K562 (cell line): ENCODE measurements at regions not wholly inside any gene's neighbourhood (a gene's known extent, or its start where the extent isn't known, plus 50 kb on each side); places are given as distances from the start of the nearest gene placed in this dataset.

Source experiments
- ATAC-seq: fragments of 200-7000 bp; cut with Tn5 transposase; 3 replicates; pipeline ENCODE4 v1.9.1; 2020; ENCODE audit warnings: moderate library complexity
- BruUV-seq: library from RNA; stranded (reverse); fragments of 400-500 nt; replicated peaks from 2 replicates; lab custom pipeline; 2021; lab: Mats Ljungman, UMichigan
- CTCF ChIA-PET: fragments of 300-600 bp; formaldehyde crosslinking; extraction: SDS; loops from one replicate; lab custom pipeline; 2021; ENCODE audit warnings: low intra/inter-chr PET ratio; lab: Yijun Ruan, JAX
- POLR2A ChIA-PET: fragments of 300-600, 350-650 bp; sonication (Branson Sonifier 250); formaldehyde crosslinking; extraction: SDS; loops from one replicate; lab custom pipeline; 2021; ENCODE audit warnings: antibody characterized with exemption, inconsistent platforms; lab: Yijun Ruan, JAX
- DNase-seq, 4 experiments: peaks; one replicate each; pipeline versions ENCODE4 v3.0.0 to v3.0.0-alpha.2; 2011 to 2018; ENCODE audit warnings: low spot score in 3 of 4, mixed read lengths in 3 of 4; ENCODE audit errors: extremely low read depth in 1 of 4
- FAIRE-seq: peaks from 2 replicates; lab custom pipeline; 2011; peaks lifted over from hg19 to GRCh38; lab: Jason Lieb, UNC
- H2AFZ ChIP-seq: 2 replicates; pipeline ENCODE4 v1.6.0; 2011; ENCODE audit warnings: low read depth, low read length, control low read depth, inconsistent platforms
- H3K27ac ChIP-seq: fragments of 200-600 bp; 3 replicates; pipeline ENCODE4 v1.8.0; 2011; ENCODE audit warnings: low read depth, mild to moderate bottlenecking, control low read depth, inconsistent platforms, low read length, moderate library complexity, mixed read lengths; ENCODE audit errors: extremely low read depth
- H3K27me3 ChIP-seq, 2 experiments: fragments of 300-600 bp in 1 of 2; 2 replicates in 1 of 2; 3 replicates in 1 of 2; pipeline versions ENCODE4 v1.6.0 to v1.8.0; 2011; ENCODE audit warnings: inconsistent platforms in 2 of 2, low read length in 2 of 2, mild to moderate bottlenecking in 1 of 2, mixed read lengths in 1 of 2, moderate library complexity in 1 of 2; ENCODE audit not compliant: control insufficient read depth in 2 of 2, insufficient read depth in 2 of 2
- H3K36me3 ChIP-seq: fragments of 300-600 bp; 3 replicates; pipeline ENCODE4 v1.8.0; 2011; ENCODE audit warnings: mild to moderate bottlenecking, low read length, inconsistent platforms; ENCODE audit not compliant: control insufficient read depth, insufficient read depth
- H3K4me1 ChIP-seq, 2 experiments: fragments of 200-600 bp in 1 of 2; replicated peaks in 1 of 2; 2 replicates in 1 of 2; 3 replicates in 1 of 2; pipeline versions ENCODE4 v1.5.1 to v1.8.0; 2011; ENCODE audit warnings: inconsistent platforms in 2 of 2, low read length in 2 of 2, mild to moderate bottlenecking in 1 of 2, mixed read lengths in 1 of 2, moderate library complexity in 1 of 2; ENCODE audit not compliant: control insufficient read depth in 2 of 2, insufficient read depth in 2 of 2
- H3K4me2 ChIP-seq: 2 replicates; pipeline ENCODE4 v1.6.1; 2011; ENCODE audit warnings: low read length, control low read depth, inconsistent platforms, mixed read lengths; ENCODE audit not compliant: insufficient read depth
- H3K4me3 ChIP-seq: fragments of 200-600 bp; sonication (generic), shearing (Covaris generic); 2 replicates; pipeline ENCODE4 v1.5.1; 2016; ENCODE audit warnings: control low read depth, inconsistent platforms
- H3K79me2 ChIP-seq: fragments of 200-600 bp; 3 replicates; pipeline ENCODE4 v1.8.0; 2011; ENCODE audit warnings: low read length, inconsistent platforms; ENCODE audit not compliant: control insufficient read depth, insufficient read depth
- H3K9ac ChIP-seq, 2 experiments: 2 replicates each; pipeline versions ENCODE4 v1.6.0 to v1.6.1; 2011; ENCODE audit warnings: low read depth in 2 of 2, low read length in 2 of 2, control low read depth in 1 of 2, inconsistent platforms in 1 of 2, mild to moderate bottlenecking in 1 of 2, mixed read lengths in 1 of 2; ENCODE audit not compliant: insufficient read depth in 1 of 2
- H3K9me1 ChIP-seq: one replicate; pipeline ENCODE4 v1.6.0; 2011; ENCODE audit warnings: inconsistent platforms, mild to moderate bottlenecking, low read length, moderate library complexity; ENCODE audit not compliant: control insufficient read depth, insufficient read depth
- H3K9me3 ChIP-seq: replicated peaks from 2 replicates; pipeline ENCODE4 v1.5.1; 2011; ENCODE audit warnings: low read depth, low read length, inconsistent platforms; ENCODE audit not compliant: control insufficient read depth, insufficient read depth
- H4K20me1 ChIP-seq: replicated peaks from 2 replicates; pipeline ENCODE4 v1.6.1; 2011; ENCODE audit warnings: low read length, inconsistent platforms, mixed read lengths; ENCODE audit not compliant: control insufficient read depth, insufficient read depth
- CBX3 ChIP-seq, 2 experiments: IDR thresholded peaks; 1 replicate in 1 of 2; 2 replicates in 1 of 2; pipeline ENCODE4 v1.6.1; 2012; ENCODE audit warnings: inconsistent platforms in 2 of 2, low read length in 2 of 2, borderline replicate concordance in 1 of 2, control low read depth in 1 of 2
- CBX8 ChIP-seq: fragments of 200-600 bp; sonication (generic); IDR thresholded peaks from 2 replicates; pipeline ENCODE4 v1.6.1; 2012; ENCODE audit warnings: borderline replicate concordance, mixed run types, low read depth, mild to moderate bottlenecking, moderate library complexity, mixed read lengths, low read length, control low read depth, inconsistent platforms; ENCODE audit not compliant: poor library complexity, severe bottlenecking; ENCODE audit errors: extremely low read depth
- CC2D1A ChIP-seq: fragments of 450-650 bp; IDR thresholded peaks from 2 replicates; pipeline ENCODE4 v1.6.1; 2017; ENCODE audit warnings: mild to moderate bottlenecking
- EHMT2 ChIP-seq: fragments of 450-650 bp; IDR thresholded peaks from 2 replicates; pipeline ENCODE4 v1.6.1; 2018; ENCODE audit warnings: antibody characterized with exemption
- GTF3C2 ChIP-seq: IDR thresholded peaks from 3 replicates; pipeline ENCODE4 v1.6.1; 2011; ENCODE audit warnings: borderline replicate concordance, mild to moderate bottlenecking, moderate library complexity; ENCODE audit not compliant: insufficient read length; ENCODE audit errors: extremely low read depth
- MTF1 ChIP-seq: fragments of 250-450 bp; sonication (Bioruptor Pico); IDR thresholded peaks from 2 replicates; pipeline ENCODE4 v1.9.0; 2021; ENCODE audit warnings: moderate library complexity, mild to moderate bottlenecking, inconsistent platforms, borderline replicate concordance
- NFIC ChIP-seq: fragments of 450-650 bp; IDR thresholded peaks from 2 replicates; pipeline ENCODE4 v1.6.1; 2017; ENCODE audit warnings: mild to moderate bottlenecking, inconsistent platforms
- RREB1 ChIP-seq: fragments of 250-450 bp; sonication (Bioruptor Pico); IDR thresholded peaks from 2 replicates; pipeline ENCODE4 v1.4.0; 2020
- TCF7L2 ChIP-seq: fragments of 150-350 bp; IDR thresholded peaks from 2 replicates; pipeline ENCODE4 v1.6.1; 2016; ENCODE audit warnings: low read depth, mild to moderate bottlenecking, low read length, moderate library complexity
- ZBTB33 ChIP-seq: sonication (generic); formaldehyde crosslinking; IDR thresholded peaks from 2 replicates; pipeline ENCODE4 v1.8.1; 2023; ENCODE audit warnings: mild to moderate bottlenecking, missing genetic modification reagents
- ZNF780A ChIP-seq: fragments of 250-450 bp; sonication (Bioruptor Pico); IDR thresholded peaks from 2 replicates; pipeline ENCODE4 v1.5.0; 2021; ENCODE audit warnings: mild to moderate bottlenecking
- WGBS: fragments of 100-300 bp; shearing (Covaris generic); methylation state at CpG from one replicate; pipeline ENCODE4 v1.1.6; 2016; ENCODE audit warnings: low coverage, mixed read lengths; ENCODE audit not compliant: insufficient coverage; ENCODE audit errors: missing lambda C conversion rate; 5-methylcytosine and 5-hydroxymethylcytosine counted together
- in situ Hi-C: fragments of 300-500 bp; cut with MboI; formaldehyde crosslinking; loops from 4 replicates; pipeline ENCODE4 v1.15.0; 2018; ENCODE audit warnings: inconsistent platforms, mixed read lengths
- intact Hi-C: fragments of 100-400 bp; cut with micrococcal nuclease; formaldehyde crosslinking; loops from 2 replicates; pipeline ENCODE4 v1.14.2; 2022

- H4K20me1 ChIP-seq, result no peaks in the 10 kb centered on the region
- ChIA-PET CTCF (no interaction called here), POLR2A (no interaction called here)
- no peak overlapping the region for H2AFZ ChIP-seq
- no peak for FAIRE-seq
- no peak overlapping the region for H3K9ac ChIP-seq
- no peak overlapping the region for H3K4me3 ChIP-seq
- no peak overlapping the region for H3K4me2 ChIP-seq
- in situ Hi-C loops, result no loop called here
- H3K4me1 ChIP-seq, result no peaks in the 10 kb centered on the region
- H3K9me1 ChIP-seq, result no peaks in the 10 kb centered on the region
- no peaks in the 10 kb centered on the region for H3K79me2 ChIP-seq
- 0% methylated on average over 2 of the region's 2 CpGs for WGBS
- no peak overlapping the region for H3K27ac ChIP-seq
- no TSS peak for BruUV-seq
- DNase-seq, result no peak
- H3K9me3 ChIP-seq, result no peaks in the 10 kb centered on the region; the same call in 1 of the 2 replicates
- no peaks in the 10 kb centered on the region for H3K27me3 ChIP-seq
- intact Hi-C loops, result no loop called here
- no peak for ATAC-seq
- no peaks in the 10 kb centered on the region for H3K36me3 ChIP-seq
- TF ChIP-seq GTF3C2, result no peak
- no peak for TF ChIP-seq CBX3 (IDR thresholded peaks at IDR 0.05; ENCODE audit: borderline replicate concordance in 1 of 2, low read length in 2 of 2)
- no peak for TF ChIP-seq CC2D1A
- no peak for TF ChIP-seq MTF1 (CRISPR knock-in tag)
- TF ChIP-seq TCF7L2, result no peak
- TF ChIP-seq ZBTB33, result no peak
- no peak for TF ChIP-seq ZNF780A
- TF ChIP-seq CBX8, result no peak
- no peak for TF ChIP-seq EHMT2
- TF ChIP-seq NFIC, result no peak
- no peak for TF ChIP-seq RREB1 (CRISPR knock-in tag)
These were observed 156.2 kb upstream of the PIK3C3 start for GRCh38 chr18:41798879-41799278.
